BE2C (cell line): ENCODE measurements at regions not wholly inside any gene's neighbourhood (a gene's known extent, or its start where the extent isn't known, plus 50 kb on each side); places are given as distances from the start of the nearest gene placed in this dataset.

Experiments
- DNase-seq: peaks from one replicate; pipeline ENCODE4 v3.0.0-alpha.2; 2020
- H3K27me3 ChIP-seq: fragments of 250-450 bp; sonication (Bioruptor Pico); 2 replicates; pipeline ENCODE4 v1.5.1; 2020; ENCODE audit warnings: mild to moderate bottlenecking
- H3K36me3 ChIP-seq: fragments of 250-450 bp; sonication (Bioruptor Pico); 2 replicates; pipeline ENCODE4 v1.5.1; 2020; ENCODE audit warnings: mild to moderate bottlenecking
- H3K4me1 ChIP-seq: fragments of 250-450 bp; sonication (Bioruptor Pico); 2 replicates; pipeline ENCODE4 v1.5.1; 2020
- H3K4me3 ChIP-seq: 2 replicates; pipeline ENCODE4 v1.5.1; 2011; ENCODE audit warnings: low read depth, low read length
- H3K9me3 ChIP-seq: fragments of 250-450 bp; sonication (Bioruptor Pico); 2 replicates; pipeline ENCODE4 v1.5.1; 2020
- TF ChIP-seq, protein P1 (sequence below): IDR thresholded peaks from 2 replicates; pipeline ENCODE4 v1.5.1; 2012; ENCODE audit warnings: mild to moderate bottlenecking, low read depth, low read length

DNA sequence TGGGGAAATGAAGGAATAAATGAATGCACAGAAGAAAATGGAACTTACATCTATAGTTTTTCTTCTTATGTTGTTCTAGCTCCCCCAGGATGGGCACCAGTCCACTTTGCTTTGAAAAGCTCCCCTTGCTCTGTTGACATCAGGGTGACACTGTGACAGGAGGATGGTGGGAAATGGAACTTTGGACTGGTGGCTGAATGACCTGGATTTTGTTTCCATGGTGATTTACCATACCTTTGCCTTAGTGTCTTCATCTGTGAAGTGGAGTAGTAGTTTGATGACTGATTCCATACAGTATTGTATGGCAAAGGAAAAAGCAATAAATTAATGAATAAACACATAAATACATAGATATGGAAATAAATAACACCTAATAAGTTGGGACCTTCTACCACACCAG, 294.7 kb downstream of the KIF4B start:
- no peaks in the 10 kb centered on the region for H3K9me3 ChIP-seq
- no peaks in the 10 kb centered on the region for H3K27me3 ChIP-seq
- DNase-seq: no peak
- TF ChIP-seq, protein P1, sequence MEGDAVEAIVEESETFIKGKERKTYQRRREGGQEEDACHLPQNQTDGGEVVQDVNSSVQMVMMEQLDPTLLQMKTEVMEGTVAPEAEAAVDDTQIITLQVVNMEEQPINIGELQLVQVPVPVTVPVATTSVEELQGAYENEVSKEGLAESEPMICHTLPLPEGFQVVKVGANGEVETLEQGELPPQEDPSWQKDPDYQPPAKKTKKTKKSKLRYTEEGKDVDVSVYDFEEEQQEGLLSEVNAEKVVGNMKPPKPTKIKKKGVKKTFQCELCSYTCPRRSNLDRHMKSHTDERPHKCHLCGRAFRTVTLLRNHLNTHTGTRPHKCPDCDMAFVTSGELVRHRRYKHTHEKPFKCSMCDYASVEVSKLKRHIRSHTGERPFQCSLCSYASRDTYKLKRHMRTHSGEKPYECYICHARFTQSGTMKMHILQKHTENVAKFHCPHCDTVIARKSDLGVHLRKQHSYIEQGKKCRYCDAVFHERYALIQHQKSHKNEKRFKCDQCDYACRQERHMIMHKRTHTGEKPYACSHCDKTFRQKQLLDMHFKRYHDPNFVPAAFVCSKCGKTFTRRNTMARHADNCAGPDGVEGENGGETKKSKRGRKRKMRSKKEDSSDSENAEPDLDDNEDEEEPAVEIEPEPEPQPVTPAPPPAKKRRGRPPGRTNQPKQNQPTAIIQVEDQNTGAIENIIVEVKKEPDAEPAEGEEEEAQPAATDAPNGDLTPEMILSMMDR: no peak
- H3K4me1 ChIP-seq: no peaks in the 10 kb centered on the region
- H3K4me3 ChIP-seq: no peak overlapping the region
- H3K36me3 ChIP-seq: no peaks in the 10 kb centered on the region

DNA sequence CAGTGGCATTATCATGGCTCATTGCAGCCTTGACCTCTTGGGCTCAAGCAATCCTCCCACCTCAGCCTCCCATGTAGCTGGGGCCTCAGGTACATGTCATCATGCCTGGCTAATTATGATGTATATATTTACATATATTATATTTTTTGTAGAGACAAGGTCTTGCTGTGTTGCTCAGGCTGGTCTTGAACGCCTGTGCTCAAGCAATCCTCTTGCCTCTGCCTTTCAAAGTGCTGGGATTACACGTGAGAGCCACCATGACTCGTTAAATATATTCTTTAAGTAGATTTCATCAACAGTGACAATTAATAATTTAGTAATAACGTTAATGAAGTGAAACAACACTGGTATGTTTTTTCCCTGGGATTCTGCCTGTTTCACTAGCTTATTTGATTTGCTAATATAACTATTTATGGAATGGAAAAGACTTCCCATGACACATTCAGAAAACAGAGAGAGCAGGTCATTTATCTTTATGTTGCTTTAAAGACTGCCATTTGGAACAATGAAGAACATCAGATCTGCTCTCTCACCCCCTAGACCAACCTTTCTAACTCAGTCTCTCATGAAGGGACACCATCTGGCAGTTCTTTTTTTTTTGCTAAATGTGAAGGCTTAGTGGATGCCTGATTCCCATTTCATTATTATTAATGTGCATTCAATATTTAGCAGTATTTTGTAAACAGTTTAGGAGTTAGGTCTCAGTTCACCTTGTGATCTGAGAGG, 295.6 kb downstream of the KIF4B start:
- no peaks in the 10 kb centered on the region for H3K27me3 ChIP-seq
- H3K9me3 ChIP-seq: no peaks in the 10 kb centered on the region
- TF ChIP-seq, protein P1: no peak
- no peaks in the 10 kb centered on the region for H3K4me1 ChIP-seq
- H3K4me3 ChIP-seq: no peak overlapping the region
- no peak for DNase-seq
- H3K36me3 ChIP-seq: no peaks in the 10 kb centered on the region

DNA sequence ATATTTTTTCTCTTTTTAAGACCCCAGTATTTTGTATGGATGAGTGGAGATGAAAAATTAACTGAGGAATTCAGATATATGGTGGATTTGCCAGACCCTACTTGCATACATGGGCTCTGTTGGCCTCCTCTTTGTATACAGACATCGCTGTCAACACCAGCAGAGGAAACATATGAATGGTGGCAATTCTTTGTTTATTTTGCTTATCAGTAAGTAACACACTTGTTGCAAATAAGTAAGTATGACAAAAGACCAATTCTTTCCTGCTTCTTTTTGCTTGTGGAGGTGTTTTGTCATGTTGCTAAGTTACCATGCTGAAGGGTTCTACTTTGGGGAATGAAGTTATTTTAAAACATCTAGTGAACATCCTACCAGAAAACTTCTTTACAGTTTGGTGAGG, 298.2 kb downstream of the KIF4B start:
- Histone ChIP-seq H3K36me3 (no peaks in the 10 kb centered on the region), H3K4me3 (no peak overlapping the region), H3K27me3 (no peaks in the 10 kb centered on the region), H3K4me1 (no peaks in the 10 kb centered on the region), H3K9me3 (no peaks in the 10 kb centered on the region)
- TF ChIP-seq, protein P1: no peak
- no peak for DNase-seq

DNA sequence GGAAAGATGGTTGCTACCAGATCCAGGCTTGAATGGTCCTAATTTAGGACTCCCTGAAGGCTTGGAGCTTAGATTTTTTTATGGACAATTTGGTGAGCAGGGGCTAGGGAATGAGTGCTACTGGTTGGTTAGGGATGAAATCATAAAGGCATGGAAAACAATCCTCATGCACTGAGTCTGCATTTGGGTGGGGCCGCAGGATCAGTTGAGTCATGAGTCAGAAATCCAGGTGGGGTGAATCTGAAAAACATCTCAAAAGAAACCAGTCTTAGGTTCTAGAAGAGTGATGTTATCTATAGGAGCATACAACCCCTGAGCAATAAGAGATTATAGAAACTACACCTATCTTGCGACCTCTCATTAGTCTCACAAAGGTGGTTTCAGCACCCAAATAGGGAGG, 300.0 kb downstream of the KIF4B start:
- no peaks in the 10 kb centered on the region for H3K27me3 ChIP-seq
- H3K36me3 ChIP-seq: no peaks in the 10 kb centered on the region
- H3K4me3 ChIP-seq: no peak overlapping the region
- H3K9me3 ChIP-seq: no peaks in the 10 kb centered on the region
- TF ChIP-seq, protein P1: no peak
- H3K4me1 ChIP-seq: no peaks in the 10 kb centered on the region
- DNase-seq: no peak

DNA sequence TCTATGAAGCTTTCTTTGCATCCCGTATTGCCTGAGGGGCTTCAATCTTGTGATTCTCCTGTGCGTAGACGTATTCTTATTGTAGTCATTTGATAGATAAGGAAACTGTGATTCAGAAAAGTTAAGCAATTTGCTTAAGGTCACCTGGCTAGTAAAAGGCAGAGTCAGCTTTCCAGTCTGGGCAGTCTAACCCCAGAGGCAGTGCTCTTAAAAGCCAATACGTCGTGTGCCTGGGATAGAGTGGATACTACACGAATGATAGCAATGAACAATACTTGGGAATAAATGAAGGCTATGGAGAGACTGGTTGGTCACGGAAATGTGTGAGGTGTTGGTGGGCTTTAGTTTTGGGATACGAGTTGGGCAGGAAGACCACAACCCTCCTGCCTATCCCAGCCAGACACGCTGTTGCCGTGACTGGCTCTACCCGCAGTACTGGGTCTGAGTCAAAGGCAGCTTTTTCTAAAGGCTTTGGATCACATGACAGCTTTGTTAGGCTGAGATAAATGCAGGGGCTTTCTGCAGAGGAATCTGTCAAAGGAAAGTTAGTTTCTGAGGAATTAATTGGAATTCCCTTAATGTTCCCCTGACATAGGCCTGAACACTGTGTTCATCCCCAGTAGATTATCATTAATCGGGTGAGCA, 302.6 kb downstream of the KIF4B start:
- H3K9me3 ChIP-seq: no peaks in the 10 kb centered on the region
- no peaks in the 10 kb centered on the region for H3K36me3 ChIP-seq
- H3K4me1 ChIP-seq: no peaks in the 10 kb centered on the region
- TF ChIP-seq, protein P1: no peak
- H3K4me3 ChIP-seq: no peak overlapping the region
- no peak for DNase-seq
- H3K27me3 ChIP-seq: no peaks in the 10 kb centered on the region

DNA sequence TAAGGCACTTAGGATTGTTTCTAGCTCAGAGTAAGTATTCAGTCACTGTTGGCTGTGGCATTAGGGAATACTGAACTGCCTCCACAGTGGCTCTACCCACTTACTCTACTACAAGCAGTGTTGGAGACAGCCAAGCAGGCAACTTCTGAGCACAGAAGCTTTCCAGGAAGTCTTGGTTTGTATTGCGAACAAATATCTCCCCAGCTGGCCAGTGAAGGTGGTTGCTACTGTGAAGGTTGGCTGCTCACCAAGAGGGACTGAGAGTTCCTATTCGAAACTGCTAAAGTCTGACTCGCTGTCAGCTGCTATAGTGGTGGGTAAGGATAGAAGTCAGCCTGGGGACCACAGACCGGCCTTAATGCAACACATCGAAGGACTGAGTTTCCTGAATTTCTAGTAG, 319.1 kb downstream of the KIF4B start:
- Histone ChIP-seq H3K4me1 (no peaks in the 10 kb centered on the region), H3K9me3 (no peaks in the 10 kb centered on the region; the same call in 1 of the 2 replicates), H3K36me3 (no peaks in the 10 kb centered on the region), H3K27me3 (no peaks in the 10 kb centered on the region), H3K4me3 (no peak overlapping the region)
- TF ChIP-seq, protein P1: no peak
- no peak for DNase-seq
